HG03135 (cell line): ENCODE measurements at regions not wholly inside any gene's neighbourhood (a gene's known extent, or its start where the extent isn't known, plus 50 kb on each side); places are given as distances from the start of the nearest gene placed in this dataset.
"Not testable (repeated sequence)": the region's sequence is repeated elsewhere in the genome, so short reads cannot be mapped to it uniquely, and the experiment has no call there.

Source experiments
- ATAC-seq: cut with Tn5 transposase; IDR thresholded peaks from one replicate; pipeline ENCODE4 v1.9.1; 2021; ENCODE audit warnings: mild to moderate bottlenecking, moderate library complexity; ENCODE audit not compliant: unreplicated experiment

GRCh38 chr16:65318138-65318537 lies 196.3 kb upstream of the CDH11 start:
- ATAC-seq = no peak

GRCh38 chr16:65316808-65317207 lies 194.9 kb upstream of the CDH11 start:
- no peak for ATAC-seq

- ATAC-seq = no peak
Measured at GRCh38 chr16:65315081-65315780, 193.4 kb upstream of the CDH11 start.

- ATAC-seq = no peak
Measured at GRCh38 chr16:65314627-65315008, 192.8 kb upstream of the CDH11 start.

GRCh38 chr16:65313936-65314626 lies 192.2 kb upstream of the CDH11 start:
- ATAC-seq = no peak

GRCh38 chr16:65312795-65313194 lies 190.9 kb upstream of the CDH11 start:
- ATAC-seq = no peak

DNA sequence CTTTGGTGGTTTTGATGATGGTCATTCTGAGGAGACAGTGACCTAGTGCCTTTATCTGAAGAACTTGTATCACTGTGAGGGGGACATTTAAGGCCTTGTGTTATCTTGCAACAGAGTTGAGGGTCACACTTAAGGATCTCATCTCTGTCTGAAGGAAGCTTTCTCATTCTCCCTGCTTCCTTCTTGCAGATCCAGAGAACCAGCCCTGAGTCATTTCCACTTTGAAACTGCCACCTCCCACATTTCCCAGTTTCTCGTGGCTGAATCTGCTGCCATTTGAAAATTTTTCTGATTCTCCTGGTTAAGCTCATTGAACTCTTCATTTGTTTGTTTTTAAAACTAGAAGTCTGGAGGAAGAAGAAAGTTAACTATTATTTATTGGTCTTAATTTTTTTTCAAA lies 190.2 kb upstream of the CDH11 start:
- ATAC-seq = no peak

GRCh38 chr16:65310491-65310890 lies 188.6 kb upstream of the CDH11 start:
- not testable (repeated sequence) for ATAC-seq

GRCh38 chr16:65309354-65309753 lies 187.5 kb upstream of the CDH11 start:
- no peak for ATAC-seq

DNA sequence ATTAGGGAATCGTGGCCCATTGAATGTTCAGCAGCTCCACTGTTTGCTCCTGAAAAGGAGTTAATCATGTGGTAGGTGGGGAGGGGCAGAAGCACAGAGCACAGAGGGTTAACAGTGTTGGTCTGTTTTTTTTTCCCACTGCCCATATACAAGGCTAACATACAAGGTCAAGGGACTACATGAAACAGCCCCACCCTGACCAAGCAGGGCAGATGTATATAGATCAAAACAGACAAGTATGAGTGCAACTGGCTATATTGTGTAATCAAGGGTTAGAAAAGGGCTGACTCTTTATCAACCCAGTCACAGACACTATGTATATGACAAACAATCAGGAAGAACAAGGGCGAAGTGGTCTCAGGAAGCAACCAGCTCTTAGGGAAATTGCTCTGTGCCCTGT lies 186.6 kb upstream of the CDH11 start:
- no peak for ATAC-seq

- no peak for ATAC-seq
Measured at GRCh38 chr16:65307286-65307685, 185.4 kb upstream of the CDH11 start.

- ATAC-seq = no peak
Measured at GRCh38 chr16:65306722-65307121, 184.9 kb upstream of the CDH11 start.

DNA sequence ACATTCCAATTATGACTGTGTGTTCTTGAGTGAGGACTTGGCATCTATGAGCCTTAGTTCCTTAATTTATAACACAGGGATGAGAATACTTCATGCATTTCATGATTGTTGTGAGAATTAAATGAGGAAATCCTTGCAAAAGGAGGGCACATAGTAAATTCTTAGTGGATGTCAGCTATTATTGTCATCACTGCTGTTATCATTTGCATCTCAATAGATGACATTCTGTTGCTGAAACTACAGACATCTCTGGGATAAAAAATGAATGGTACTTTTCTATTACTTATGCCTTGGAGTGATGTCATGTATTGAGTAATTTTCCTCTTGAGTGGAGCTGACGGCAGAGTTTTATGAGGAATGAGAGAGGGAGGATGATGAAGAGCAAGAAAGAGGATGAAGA lies 184.4 kb upstream of the CDH11 start:
- no peak for ATAC-seq

GRCh38 chr16:65305266-65305959 lies 183.6 kb upstream of the CDH11 start:
- ATAC-seq = no peak

- ATAC-seq = no peak
Measured at GRCh38 chr16:65301029-65301428, 179.2 kb upstream of the CDH11 start.

GRCh38 chr16:65297453-65297852 lies 175.6 kb upstream of the CDH11 start:
- no peak for ATAC-seq

GRCh38 chr16:65295527-65295926 lies 173.7 kb upstream of the CDH11 start:
- no peak for ATAC-seq

DNA sequence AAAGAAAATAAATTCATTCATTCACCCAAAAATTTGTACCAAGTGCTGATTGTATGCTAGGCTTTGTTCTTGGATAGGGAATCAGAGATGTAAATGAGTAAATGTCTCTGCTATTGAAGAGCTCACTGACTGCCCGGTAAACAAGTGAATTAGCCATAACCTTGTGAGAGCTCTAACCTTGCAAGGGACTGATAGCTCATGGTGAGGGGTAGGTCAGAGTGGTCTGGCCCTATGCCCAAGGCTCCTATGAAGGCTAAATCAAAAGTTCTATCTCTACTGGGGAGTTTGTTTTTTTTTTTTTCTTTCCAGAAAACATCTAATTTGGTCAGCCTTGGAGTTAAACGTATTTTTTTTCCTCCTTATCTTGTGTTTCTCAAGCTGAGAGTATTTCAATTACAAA lies 172.8 kb upstream of the CDH11 start:
- ATAC-seq = no peak

DNA sequence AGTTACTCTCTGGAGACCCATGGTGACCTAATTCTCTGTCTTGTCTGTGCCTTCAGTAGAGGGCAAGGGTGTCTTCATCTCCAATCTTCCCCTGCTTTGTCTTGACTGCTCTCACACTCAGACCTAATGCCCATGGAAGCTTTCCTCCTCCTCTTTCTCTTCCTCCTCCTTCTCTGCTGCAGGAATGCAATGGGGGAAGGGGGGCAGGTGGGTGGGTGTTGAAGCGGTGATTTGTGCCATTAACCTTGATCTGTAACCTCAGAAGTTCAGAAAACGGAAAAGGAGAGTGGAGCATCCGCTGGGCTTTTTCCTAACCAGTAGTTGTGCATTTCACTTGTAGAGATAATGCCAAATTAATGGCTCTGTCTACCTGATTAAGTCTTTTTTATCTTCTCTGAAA lies 172.3 kb upstream of the CDH11 start:
- no peak for ATAC-seq

- no peak for ATAC-seq
Measured at GRCh38 chr16:65289022-65289421, 167.2 kb upstream of the CDH11 start.

DNA sequence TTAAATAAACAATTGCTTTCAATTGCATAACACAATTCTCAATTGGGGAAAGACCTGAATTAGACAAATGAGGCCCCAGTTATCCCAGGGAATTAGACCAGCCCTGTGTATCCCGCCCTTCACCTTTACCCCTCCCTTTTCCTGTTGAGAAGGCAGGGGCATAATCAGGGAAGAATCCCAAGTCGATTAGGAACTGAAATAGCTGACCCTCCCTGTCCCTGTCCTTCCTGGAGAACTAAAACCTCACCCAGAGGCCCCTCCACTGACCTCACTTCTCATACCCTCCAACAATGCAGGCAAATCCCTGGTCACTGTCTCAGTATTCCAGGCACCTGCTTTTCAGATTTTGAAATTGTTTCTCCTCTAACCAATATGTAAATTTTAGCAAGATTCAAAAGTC lies 165.4 kb upstream of the CDH11 start:
- ATAC-seq = no peak
